Fibroblast of lung (primary cell): ENCODE measurements at regions not wholly inside any gene's neighbourhood (a gene's known extent, or its start where the extent isn't known, plus 50 kb on each side); places are given as distances from the start of the nearest gene placed in this dataset.

Experiments used
- CTCF ChIP-seq, 2 donors: IDR thresholded peaks in 1 of 2; conservative IDR thresholded peaks in 1 of 2; 1 replicate in 1 of 2; 2 replicates in 1 of 2; pipeline ENCODE4 v1.5.1; 2011 to 2012; ENCODE audit warnings: low read length in 2 of 2, control low read depth in 1 of 2, inconsistent platforms in 1 of 2, low read depth in 1 of 2, mild to moderate bottlenecking in 1 of 2
- EZH2 ChIP-seq: IDR thresholded peaks from 2 replicates; pipeline ENCODE4 v1.5.1; 2012; ENCODE audit warnings: low read length, control low read depth, mild to moderate bottlenecking; ENCODE audit errors: missing control alignments

- TF ChIP-seq EZH2 = no peak
- no peak for TF ChIP-seq CTCF (conservative IDR thresholded peaks at IDR 0.05 in 1 of 2, IDR thresholded peaks at IDR 0.05 in 1 of 2; ENCODE audit: low read depth in 1 of 2, low read length in 2 of 2)
Measured at GRCh38 chr2:103166456-103167324, 404.9 kb downstream of the TMEM182 start.
